HepG2 (cell line): ENCODE measurements at regions not wholly inside any gene's neighbourhood (a gene's known extent, or its start where the extent isn't known, plus 50 kb on each side); places are given as distances from the start of the nearest gene placed in this dataset.

Source experiments
- ATAC-seq: fragments of 200-7000 bp; cut with Tn5 transposase; 3 replicates; pipeline ENCODE4 v1.9.1; 2020; ENCODE audit warnings: mild to moderate bottlenecking, moderate library complexity
- BruUV-seq: library from RNA; stranded (reverse); fragments of 400-500 nt; replicated peaks from 2 replicates; lab custom pipeline; 2021; lab: Mats Ljungman, UMichigan
- CTCF ChIA-PET: fragments of 300-600 bp; formaldehyde crosslinking; extraction: SDS; loops from one replicate; lab custom pipeline; 2021; ENCODE audit warnings: low total read pairs, inconsistent platforms, low intra/inter-chr PET ratio; lab: Yijun Ruan, JAX
- POLR2A ChIA-PET: fragments of 350-600 bp; sonication (Branson Sonifier 250); formaldehyde crosslinking; loops from one replicate; lab custom pipeline; 2020; ENCODE audit warnings: antibody characterized with exemption, inconsistent platforms; lab: Yijun Ruan, JAX
- DNase-seq: peaks from one replicate; pipeline ENCODE4 v3.0.0-alpha.2; 2015; ENCODE audit warnings: low spot score
- FAIRE-seq: peaks from 3 replicates; lab custom pipeline; 2011; peaks lifted over from hg19 to GRCh38; lab: Jason Lieb, UNC
- H2AFZ ChIP-seq: one replicate; pipeline ENCODE4 v1.6.1; 2011; ENCODE audit warnings: low read length, inconsistent platforms
- H3K27ac ChIP-seq: fragments of 300-600 bp; 3 replicates; pipeline ENCODE4 v1.8.0; 2011; ENCODE audit warnings: mixed run types, mild to moderate bottlenecking, mixed read lengths, low read length, inconsistent platforms; ENCODE audit not compliant: insufficient read depth; ENCODE audit errors: extremely low read length
- H3K27me3 ChIP-seq, 2 experiments: fragments of 200-600 bp in 1 of 2; 2 replicates in 1 of 2; 3 replicates in 1 of 2; pipeline versions ENCODE4 v1.6.0 to v1.8.0; 2011; ENCODE audit warnings: low read length in 2 of 2, mild to moderate bottlenecking in 2 of 2, moderate library complexity in 2 of 2, inconsistent platforms in 1 of 2; ENCODE audit not compliant: insufficient read depth in 2 of 2, control insufficient read depth in 1 of 2
- H3K36me3 ChIP-seq, 2 experiments: fragments of 200-600 bp in 1 of 2; replicated peaks in 1 of 2; 2 replicates in 1 of 2; 3 replicates in 1 of 2; pipeline versions ENCODE4 v1.5.1 to v1.8.0; 2011; ENCODE audit warnings: low read length in 2 of 2, inconsistent platforms in 1 of 2; ENCODE audit not compliant: insufficient read depth in 2 of 2, control insufficient read depth in 1 of 2
- H3K4me1 ChIP-seq: 2 replicates; pipeline ENCODE4 v1.5.1; 2012; ENCODE audit warnings: low read length, inconsistent platforms; ENCODE audit not compliant: insufficient read depth
- H3K4me2 ChIP-seq: 2 replicates; pipeline ENCODE4 v1.6.0; 2011; ENCODE audit warnings: low read depth, low read length, inconsistent platforms
- H3K4me3 ChIP-seq, 3 experiments: fragments of 200-600 bp in 1 of 3; sonication (generic), shearing (Covaris generic) in 1 of 3; replicated peaks in 1 of 3; 2 replicates each; pipeline ENCODE4 v1.5.1; 2011 to 2016; ENCODE audit warnings: low read length in 3 of 3, inconsistent platforms in 2 of 3, low read depth in 2 of 3, mild to moderate bottlenecking in 2 of 3, control low read depth in 1 of 3, mixed read lengths in 1 of 3; ENCODE audit not compliant: insufficient read depth in 1 of 3
- H3K79me2 ChIP-seq: one replicate; pipeline ENCODE4 v1.6.1; 2011; ENCODE audit warnings: low read length, inconsistent platforms; ENCODE audit not compliant: insufficient read depth
- H3K9ac ChIP-seq: 2 replicates; pipeline ENCODE4 v1.6.0; 2011; ENCODE audit warnings: mild to moderate bottlenecking, low read depth, low read length, inconsistent platforms; ENCODE audit not compliant: insufficient read depth
- H3K9me3 ChIP-seq: 2 replicates; pipeline ENCODE4 v1.5.1; 2012; ENCODE audit warnings: mild to moderate bottlenecking, low read length
- H4K20me1 ChIP-seq: 2 replicates; pipeline ENCODE4 v1.6.0; 2011; ENCODE audit warnings: inconsistent platforms, mild to moderate bottlenecking, low read length, moderate library complexity; ENCODE audit not compliant: insufficient read depth
- AFF4 ChIP-seq: sonication (generic); formaldehyde crosslinking; IDR thresholded peaks from 2 replicates; pipeline ENCODE4 v1.4.0; 2020; ENCODE audit warnings: missing genetic modification reagents
- BRF2 ChIP-seq: sonication (generic); formaldehyde crosslinking; IDR thresholded peaks from 2 replicates; pipeline ENCODE4 v1.8.1; 2022; ENCODE audit warnings: mild to moderate bottlenecking, missing genetic modification reagents
- DNMT1 ChIP-seq: sonication (generic); formaldehyde crosslinking; IDR thresholded peaks from 2 replicates; pipeline ENCODE4 v1.5.1; 2020; ENCODE audit warnings: mild to moderate bottlenecking, missing genetic modification reagents
- GTF3A ChIP-seq: sonication (generic); formaldehyde crosslinking; conservative IDR thresholded peaks from 2 replicates; pipeline ENCODE4 v1.4.0; 2020; ENCODE audit warnings: mild to moderate bottlenecking, missing genetic modification reagents
- HOXA7 ChIP-seq: sonication (generic); formaldehyde crosslinking; IDR thresholded peaks from 2 replicates; pipeline ENCODE4 v1.8.1; 2022; ENCODE audit warnings: mild to moderate bottlenecking, missing genetic modification reagents, moderate library complexity
- JDP2 ChIP-seq: sonication (generic); formaldehyde crosslinking; IDR thresholded peaks from 2 replicates; pipeline ENCODE4 v1.8.1; 2022; ENCODE audit warnings: missing genetic modification reagents, borderline replicate concordance
- KDM5B ChIP-seq: sonication (generic); formaldehyde crosslinking; IDR thresholded peaks from 2 replicates; pipeline ENCODE4 v1.4.0; 2020; ENCODE audit warnings: missing genetic modification reagents, mild to moderate bottlenecking, borderline replicate concordance
- MAFK ChIP-seq, 2 experiments: IDR thresholded peaks in 1 of 2; conservative IDR thresholded peaks in 1 of 2; 2 replicates each; pipeline ENCODE4 v1.6.1; 2011; ENCODE audit warnings: improper control_type of control experiment in 2 of 2, low read length in 2 of 2
- MXD1 ChIP-seq: sonication (generic); formaldehyde crosslinking; IDR thresholded peaks from 2 replicates; pipeline ENCODE4 v1.4.0; 2020; ENCODE audit warnings: mild to moderate bottlenecking, missing genetic modification reagents
- POLR2A ChIP-seq, 2 experiments: IDR thresholded peaks; 2 replicates each; pipeline ENCODE4 v1.6.1; 2011; ENCODE audit warnings: low read depth in 2 of 2, low read length in 2 of 2, mild to moderate bottlenecking in 1 of 2, moderate library complexity in 1 of 2; ENCODE audit not compliant: insufficient read depth in 1 of 2
- PTBP1 ChIP-seq: fragments of 200-400 bp; formaldehyde crosslinking; IDR thresholded peaks from 2 replicates; pipeline ENCODE4 v1.6.1; 2018; ENCODE audit warnings: low read length, low read depth; ENCODE audit not compliant: poor library complexity, severe bottlenecking
- TBX3 ChIP-seq: fragments of 450-650 bp; IDR thresholded peaks from 2 replicates; pipeline ENCODE4 v1.6.1; 2017; ENCODE audit warnings: antibody characterized with exemption, mild to moderate bottlenecking, inconsistent platforms, borderline replicate concordance
- TCF12 ChIP-seq, 2 experiments: fragments of 450-650 bp in 1 of 2; sonication (generic) in 1 of 2; formaldehyde crosslinking in 1 of 2; IDR thresholded peaks; 2 replicates each; pipeline versions ENCODE4 v1.6.1 to v1.8.0; 2017 to 2022; ENCODE audit warnings: antibody characterized with exemption in 1 of 2, mild to moderate bottlenecking in 1 of 2, missing genetic modification reagents in 1 of 2, moderate library complexity in 1 of 2
- TFDP2 ChIP-seq: sonication (generic); formaldehyde crosslinking; IDR thresholded peaks from 2 replicates; pipeline ENCODE4 v1.4.0; 2020; ENCODE audit warnings: missing genetic modification reagents
- TOPORS ChIP-seq: sonication (generic); formaldehyde crosslinking; IDR thresholded peaks from 2 replicates; pipeline ENCODE4 v1.8.0; 2023; ENCODE audit warnings: mild to moderate bottlenecking, missing genetic modification reagents
- TP53 ChIP-seq: sonication (generic); formaldehyde crosslinking; conservative IDR thresholded peaks from 2 replicates; pipeline ENCODE4 v1.4.0; 2020; ENCODE audit warnings: missing genetic modification reagents
- TRIM22 ChIP-seq: fragments of 450-650 bp; IDR thresholded peaks from 2 replicates; pipeline ENCODE4 v1.6.1; 2017
- ZNF607 ChIP-seq: sonication (generic); formaldehyde crosslinking; IDR thresholded peaks from 2 replicates; pipeline ENCODE4 v1.5.1; 2020; ENCODE audit warnings: missing genetic modification reagents, mild to moderate bottlenecking, borderline replicate concordance
- WGBS: methylation state at CpG from one replicate; pipeline ENCODE4 v1.1.6; 2017; ENCODE audit warnings: low lambda C conversion rate; 5-methylcytosine and 5-hydroxymethylcytosine counted together
- in situ Hi-C: cut with HindIII; loops from 2 replicates; pipeline ENCODE4 v1.10.0; 2017; ENCODE audit warnings: low pct_unique_long_range_greater_than_20kb; ENCODE audit not compliant: extremely low pct_ligation_motif_present
- intact Hi-C: fragments of 100-400 bp; cut with micrococcal nuclease; formaldehyde crosslinking; loops from one replicate; pipeline ENCODE4 v1.10.0; 2022; ENCODE audit not compliant: unreplicated experiment

- BruUV-seq: no TSS peak
- H3K9me3 ChIP-seq: peaks cover 10% of the 10 kb centered on the region
- H4K20me1 ChIP-seq: no peaks in the 10 kb centered on the region
- H3K36me3 ChIP-seq: no peaks in the 10 kb centered on the region
- WGBS: 4% methylated on average over 2 of the region's 2 CpGs
- H3K4me3 ChIP-seq: no peak overlapping the region
- in situ Hi-C loops (no loop called here), intact Hi-C loops (no loop called here)
- H3K27ac ChIP-seq: no peak overlapping the region
- no peak overlapping the region for H3K9ac ChIP-seq
- no peak overlapping the region for H3K4me2 ChIP-seq
- no peaks in the 10 kb centered on the region for H3K79me2 ChIP-seq
- ATAC-seq: no peak
- no peak for FAIRE-seq
- POLR2A ChIA-PET: no interaction called here
- peaks cover 0 to 2% of the 10 kb centered on the region in 2 experiments; a peak in 1 of 5 replicates for H3K27me3 ChIP-seq
- no peak for DNase-seq
- H2AFZ ChIP-seq: no peak overlapping the region
- CTCF ChIA-PET: no interaction called here
- no peaks in the 10 kb centered on the region for H3K4me1 ChIP-seq
- no peak for TF ChIP-seq TBX3
- TF ChIP-seq HOXA7 (CRISPR knock-in tag): no peak
- TF ChIP-seq DNMT1 (CRISPR knock-in tag): no peak
- no peak for TF ChIP-seq BRF2 (CRISPR knock-in tag)
- no peak for TF ChIP-seq MAFK (conservative IDR thresholded peaks at IDR 0.05 in 1 of 2, IDR thresholded peaks at IDR 0.05 in 1 of 2; ENCODE audit: low read length in 2 of 2)
- no peak for TF ChIP-seq TRIM22
- no peak for TF ChIP-seq TOPORS (CRISPR knock-in tag)
- no peak for TF ChIP-seq ZNF607 (CRISPR knock-in tag)
- no peak for TF ChIP-seq MXD1 (CRISPR knock-in tag)
- no peak for TF ChIP-seq KDM5B
- no peak for TF ChIP-seq TCF12 (IDR thresholded peaks at IDR 0.05)
- TF ChIP-seq TCF12 (CRISPR knock-in tag; IDR thresholded peaks at IDR 0.05): no peak
- no peak for TF ChIP-seq POLR2A (IDR thresholded peaks at IDR 0.05; ENCODE audit: insufficient read depth in 1 of 2, low read depth in 2 of 2, low read length in 2 of 2)
- TF ChIP-seq TP53 (CRISPR knock-in tag): no peak
- no peak for TF ChIP-seq JDP2
- TF ChIP-seq PTBP1: no peak
- TF ChIP-seq AFF4 (CRISPR knock-in tag): no peak
- TF ChIP-seq GTF3A (CRISPR knock-in tag): no peak
- no peak for TF ChIP-seq TFDP2 (CRISPR knock-in tag)
Measured at GRCh38 chr11:11086979-11087378, 229.1 kb upstream of the ZBED5 start.
